ENCODE measurements at regions not wholly inside any gene's neighbourhood (a gene's known extent, or its start where the extent isn't known, plus 50 kb on each side); places are given as distances from the start of the nearest gene placed in this dataset.

DNA sequence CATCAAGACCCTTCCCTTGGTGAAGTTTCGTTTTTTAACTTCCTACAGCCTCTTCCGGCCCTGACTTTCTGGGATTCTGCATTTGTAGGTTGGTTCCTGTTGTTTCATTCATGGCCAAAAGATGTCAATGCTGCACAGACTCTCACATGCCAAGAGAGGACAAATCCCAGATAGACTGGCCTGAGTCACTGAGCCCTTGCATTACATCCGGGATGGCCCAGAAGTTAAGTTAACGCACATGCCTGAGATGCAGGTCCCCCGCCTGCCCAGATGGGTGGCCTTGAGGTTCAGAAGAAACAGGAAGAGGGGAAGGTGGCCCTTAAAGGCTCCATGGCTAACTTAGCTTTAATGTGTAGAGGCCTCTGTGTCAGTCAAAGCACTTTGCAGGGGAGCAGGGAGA lies 51.6 kb upstream of the SRGAP3 start:
- no peak for DNase-seq (ENCODE audit: low spot score)

DNA sequence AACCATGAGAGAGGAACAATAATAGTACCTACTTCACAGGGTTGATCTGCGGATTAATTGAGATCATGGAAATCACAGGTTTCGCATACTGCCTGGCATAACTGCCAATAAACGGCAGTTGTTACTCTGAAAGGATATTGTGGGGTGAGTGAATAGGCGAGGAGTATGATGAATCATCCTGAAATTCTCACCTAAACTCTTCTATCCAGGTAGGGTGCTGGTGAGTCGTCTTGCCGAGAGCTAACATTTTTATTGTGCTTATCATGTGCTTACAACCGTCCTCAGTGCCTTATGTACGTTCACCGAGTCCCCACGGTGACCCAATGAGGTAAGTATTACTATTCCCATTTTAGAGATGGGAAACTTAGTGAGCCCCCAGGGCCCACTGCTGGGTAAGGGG lies 52.4 kb upstream of the SRGAP3 start:
- DNase-seq (ENCODE audit: low spot score), result no peak

DNA sequence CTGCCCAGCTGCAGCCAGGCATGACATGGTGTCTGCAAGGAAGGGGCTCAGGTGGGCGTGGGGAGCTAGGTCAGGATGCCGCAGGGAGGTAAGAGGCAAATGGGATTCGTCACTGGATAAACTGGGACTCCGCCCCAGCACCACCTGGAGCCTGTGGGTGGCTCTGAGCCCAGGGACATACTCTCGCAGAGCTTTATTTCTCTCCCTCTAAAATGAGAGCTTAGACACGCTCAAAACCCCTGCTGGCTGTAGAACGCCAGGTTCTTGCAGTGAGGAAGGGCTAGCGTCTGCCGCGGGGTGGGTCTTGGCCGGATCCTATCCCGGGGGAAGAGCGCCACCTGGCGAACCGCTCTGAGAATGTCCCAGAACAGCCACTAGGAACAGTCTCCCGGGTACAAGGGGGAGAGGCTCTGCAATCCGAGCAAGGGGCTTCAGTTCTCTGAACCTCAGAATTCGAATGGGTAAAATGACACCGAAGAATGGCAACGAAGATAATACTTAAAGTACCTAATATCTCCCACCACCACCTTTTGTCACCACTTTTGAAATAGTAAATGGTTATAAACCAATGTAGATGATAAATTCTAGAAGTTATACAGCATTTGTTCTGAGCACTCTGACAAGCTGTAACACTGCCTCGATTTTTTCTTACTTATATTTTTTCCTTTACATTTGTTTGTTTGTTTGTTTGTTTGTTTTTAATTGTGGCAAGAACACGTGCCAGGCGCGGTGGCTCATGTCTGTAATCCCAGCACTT lies 53.2 kb upstream of the SRGAP3 start:
- peak; percentile 78 for DNase-seq (ENCODE audit: low spot score)

DNA sequence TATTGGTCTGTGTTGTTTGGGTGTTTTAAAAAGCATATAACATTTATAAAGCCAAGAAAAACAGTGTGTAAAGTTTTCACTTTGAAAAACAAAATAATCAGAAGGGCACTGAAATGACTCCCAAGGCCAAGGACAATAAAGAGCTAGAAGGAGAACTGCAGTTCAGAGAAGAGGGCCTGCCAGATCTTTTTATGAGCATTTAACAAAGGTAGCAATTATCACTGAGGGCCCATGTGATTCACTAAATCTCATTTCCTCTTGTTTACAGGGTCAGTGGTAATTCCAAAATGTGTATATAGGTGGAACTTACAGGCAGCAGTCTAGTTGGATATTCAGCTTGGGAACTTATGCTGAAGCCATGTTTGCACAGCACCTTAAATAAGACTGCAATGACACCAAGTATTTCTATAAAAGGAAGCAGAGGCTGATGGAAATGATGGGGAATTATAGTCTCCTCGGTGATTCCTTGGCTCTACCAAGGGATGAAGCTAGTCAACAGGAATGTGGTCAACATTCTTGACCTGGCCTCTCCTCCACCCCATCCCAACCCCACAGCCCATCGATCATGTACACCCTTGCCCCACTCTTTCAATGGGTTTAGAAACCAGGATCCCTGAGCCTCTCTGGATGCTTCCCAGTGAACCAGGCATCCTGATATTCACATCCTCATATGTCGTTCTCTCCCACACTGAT lies 54.4 kb upstream of the THUMPD3 start:
- no peak for DNase-seq (ENCODE audit: low spot score)

DNA sequence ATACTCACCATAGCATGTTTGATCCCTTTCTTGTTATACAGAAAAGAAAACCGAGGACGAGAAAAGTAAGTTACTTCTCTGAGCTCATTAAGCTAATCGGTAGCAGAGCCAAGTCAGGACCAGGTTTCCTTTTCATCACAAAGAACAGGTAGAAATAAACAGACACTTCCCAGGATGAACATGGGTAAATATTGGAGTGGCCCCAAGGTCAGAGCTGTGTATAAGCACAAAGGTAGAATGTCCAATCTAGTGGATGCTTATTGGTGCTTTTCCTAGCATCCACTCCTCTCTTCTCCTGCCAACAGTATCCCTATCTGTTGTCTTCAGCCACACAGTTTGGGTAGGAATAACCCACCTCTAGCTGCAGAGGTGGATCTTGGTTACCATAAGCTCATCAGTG lies 52.8 kb upstream of the THUMPD3 start:
- no peak for DNase-seq (ENCODE audit: low spot score)

DNA sequence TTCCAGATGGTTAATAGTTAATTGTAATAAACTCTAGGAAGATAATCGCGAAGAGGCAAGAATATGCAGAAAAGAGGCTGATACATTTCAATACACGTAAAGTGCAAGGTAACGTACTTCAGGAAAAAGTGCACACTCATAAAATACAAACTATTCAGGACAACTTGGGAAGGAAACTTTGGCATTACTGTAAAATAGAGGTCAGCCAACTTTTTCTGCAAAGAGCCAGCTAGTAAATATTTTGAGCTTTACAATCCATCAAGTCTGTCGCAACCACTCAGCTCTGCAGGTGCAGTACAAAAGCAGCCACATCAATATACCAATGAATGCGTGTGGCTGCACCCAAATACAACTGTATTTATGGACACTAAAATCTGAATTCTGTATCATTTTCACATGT lies 51.6 kb upstream of the THUMPD3 start:
- DNase-seq (ENCODE audit: low spot score), result no peak

Measured in H4 (cell line).